ENCODE measurements at regions not wholly inside any gene's neighbourhood (a gene's known extent, or its start where the extent isn't known, plus 50 kb on each side); places are given as distances from the start of the nearest gene placed in this dataset.
A peak's percentile ranks its signal among the peaks of the same experiment; 100 is the strongest.

DNA sequence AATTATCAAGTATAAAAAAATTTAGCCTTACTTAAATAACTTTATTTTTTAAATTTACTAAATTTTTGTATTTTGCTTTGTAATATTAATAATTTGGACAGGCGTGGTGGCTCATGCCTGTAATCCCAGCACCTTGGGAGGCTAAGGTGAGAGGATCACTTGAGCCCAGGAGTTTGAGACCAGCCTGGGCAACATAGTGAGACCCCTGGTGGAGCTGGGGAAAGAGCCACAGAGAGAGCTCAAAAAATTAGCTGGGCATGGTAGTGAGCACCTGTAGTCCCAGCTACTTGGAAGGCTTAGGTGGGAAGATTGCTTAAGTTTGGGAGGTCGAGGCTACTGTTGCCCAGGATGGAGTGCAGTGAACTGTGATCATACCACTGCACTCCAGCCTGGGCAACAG, 143.5 kb downstream of the B3GNT2 start:
- no peaks in the 10 kb centered on the region for H4K20me1 ChIP-seq (replicated peaks; ENCODE audit: control insufficient read depth, insufficient read depth, low read length)
- H3K27ac ChIP-seq (ENCODE audit: extremely low read depth, low read depth, low read length): no peak overlapping the region
- H3K9me3 ChIP-seq (replicated peaks; ENCODE audit: control insufficient read depth, insufficient read depth, low read depth, low read length): no peaks in the 10 kb centered on the region
- no peaks in the 10 kb centered on the region; the same call in 2 of the 3 replicates for H3K36me3 ChIP-seq (ENCODE audit: control insufficient read depth, insufficient read depth, low read length)
- TF ChIP-seq ZNF23 (CRISPR knock-in tag; IDR thresholded peaks at IDR 0.05) (no peak), KLF1 (tag; IDR thresholded peaks at IDR 0.05) (no peak), ZNF121 (CRISPR knock-in tag; conservative IDR thresholded peaks at IDR 0.05) (peak; percentile 78), NR1H2 (CRISPR knock-in tag; IDR thresholded peaks at IDR 0.05) (no peak), SREBF1 (IDR thresholded peaks at IDR 0.05; ENCODE audit: borderline replicate concordance, low read depth, low read length) (no peak), RAD21 (CRISPR knock-in tag; conservative IDR thresholded peaks at IDR 0.05 in 1 of 2, IDR thresholded peaks at IDR 0.05 in 1 of 2) (0 out of 4 replicates have a peak, but pooled peaks of 1 of the 2 experiments have one; percentile 7), XRCC5 (IDR thresholded peaks at IDR 0.05; ENCODE audit: low read depth, low read length) (no peak), EZH2 (IDR thresholded peaks at IDR 0.05; ENCODE audit: borderline replicate concordance, low read depth, low read length) (no peak), MEF2A (IDR thresholded peaks at IDR 0.05; ENCODE audit: control insufficient read depth, low read depth, low read length) (no peak)
- TF ChIP-seq, protein P1, sequence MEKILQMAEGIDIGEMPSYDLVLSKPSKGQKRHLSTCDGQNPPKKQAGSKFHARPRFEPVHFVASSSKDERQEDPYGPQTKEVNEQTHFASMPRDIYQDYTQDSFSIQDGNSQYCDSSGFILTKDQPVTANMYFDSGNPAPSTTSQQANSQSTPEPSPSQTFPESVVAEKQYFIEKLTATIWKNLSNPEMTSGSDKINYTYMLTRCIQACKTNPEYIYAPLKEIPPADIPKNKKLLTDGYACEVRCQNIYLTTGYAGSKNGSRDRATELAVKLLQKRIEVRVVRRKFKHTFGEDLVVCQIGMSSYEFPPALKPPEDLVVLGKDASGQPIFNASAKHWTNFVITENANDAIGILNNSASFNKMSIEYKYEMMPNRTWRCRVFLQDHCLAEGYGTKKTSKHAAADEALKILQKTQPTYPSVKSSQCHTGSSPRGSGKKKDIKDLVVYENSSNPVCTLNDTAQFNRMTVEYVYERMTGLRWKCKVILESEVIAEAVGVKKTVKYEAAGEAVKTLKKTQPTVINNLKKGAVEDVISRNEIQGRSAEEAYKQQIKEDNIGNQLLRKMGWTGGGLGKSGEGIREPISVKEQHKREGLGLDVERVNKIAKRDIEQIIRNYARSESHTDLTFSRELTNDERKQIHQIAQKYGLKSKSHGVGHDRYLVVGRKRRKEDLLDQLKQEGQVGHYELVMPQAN (IDR thresholded peaks at IDR 0.05; ENCODE audit: borderline replicate concordance): no peak
- ChIA-PET POLR2A (interaction anchor here (0.7 kb wide), 1 partner anchor 17 kb away, joined by 3 read pairs; no protein-coding TSS in a partner anchor), CTCF (ENCODE audit: low intra/inter-chr PET ratio) (no interaction called here)
- H3K27me3 ChIP-seq (ENCODE audit: control insufficient read depth in 2 of 2, insufficient read depth in 2 of 2, low read length in 2 of 2): no peaks in the 10 kb centered on the region
- intact Hi-C loops (cut with micrococcal nuclease): no loop called here
- H3K9me1 ChIP-seq (ENCODE audit: control insufficient read depth, insufficient read depth, low read length): no peaks in the 10 kb centered on the region
- in situ Hi-C loops (cut with MboI): no loop called here
- H3K4me1 ChIP-seq (replicated peaks in 1 of 2; ENCODE audit: control insufficient read depth in 2 of 2, insufficient read depth in 2 of 2, low read length in 2 of 2): peaks cover 17 to 30% of the 10 kb centered on the region in 2 experiments
- ATAC-seq (no peak), DNase-seq (ENCODE audit: extremely low read depth in 1 of 4, low spot score in 3 of 4) (no peak), FAIRE-seq (no peak)
- H3K79me2 ChIP-seq (ENCODE audit: control insufficient read depth, insufficient read depth, low read length): no peaks in the 10 kb centered on the region
- no peak overlapping the region for H3K4me2 ChIP-seq (ENCODE audit: insufficient read depth, low read length)
- no TSS peak for BruUV-seq (replicated peaks)
- no peak overlapping the region for H3K4me3 ChIP-seq
- H3K9ac ChIP-seq (ENCODE audit: insufficient read depth in 1 of 2, low read depth in 2 of 2, low read length in 2 of 2): no peak overlapping the region
- no peak overlapping the region for H2AFZ ChIP-seq (ENCODE audit: low read depth, low read length)
- WGBS (ENCODE audit: insufficient coverage, low coverage, missing lambda C conversion rate): 75% methylated on average over 2 of the region's 2 CpGs
